ENCODE measurements at regions not wholly inside any gene's neighbourhood (a gene's known extent, or its start where the extent isn't known, plus 50 kb on each side); places are given as distances from the start of the nearest gene placed in this dataset.

DNA sequence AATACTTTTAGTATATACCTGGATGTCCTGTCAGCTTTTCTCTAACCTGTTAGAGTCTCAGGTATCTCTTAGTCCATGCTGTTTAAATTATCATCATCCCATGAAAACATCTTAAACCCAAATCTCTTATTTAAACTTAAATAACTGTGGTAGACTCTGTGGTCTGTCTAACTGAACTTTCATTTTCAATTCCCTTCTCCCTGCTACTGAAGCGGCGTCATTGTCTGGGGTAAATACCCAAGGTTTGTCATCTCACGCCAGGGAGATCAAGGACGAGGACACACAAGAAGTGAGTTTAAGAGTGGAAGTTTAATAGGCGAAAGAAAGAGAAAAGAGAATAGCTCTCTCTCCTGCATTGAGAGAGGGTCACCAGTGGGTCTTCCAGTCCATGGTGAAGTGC, 804.4 kb upstream of the CELF2 start:
- Histone ChIP-seq H3K27me3 (ENCODE audit: insufficient read depth, low read length) (no peaks in the 10 kb centered on the region), H3K4me3 (ENCODE audit: low read depth, low read length, poor library complexity, severe bottlenecking) (no peak overlapping the region)

DNA sequence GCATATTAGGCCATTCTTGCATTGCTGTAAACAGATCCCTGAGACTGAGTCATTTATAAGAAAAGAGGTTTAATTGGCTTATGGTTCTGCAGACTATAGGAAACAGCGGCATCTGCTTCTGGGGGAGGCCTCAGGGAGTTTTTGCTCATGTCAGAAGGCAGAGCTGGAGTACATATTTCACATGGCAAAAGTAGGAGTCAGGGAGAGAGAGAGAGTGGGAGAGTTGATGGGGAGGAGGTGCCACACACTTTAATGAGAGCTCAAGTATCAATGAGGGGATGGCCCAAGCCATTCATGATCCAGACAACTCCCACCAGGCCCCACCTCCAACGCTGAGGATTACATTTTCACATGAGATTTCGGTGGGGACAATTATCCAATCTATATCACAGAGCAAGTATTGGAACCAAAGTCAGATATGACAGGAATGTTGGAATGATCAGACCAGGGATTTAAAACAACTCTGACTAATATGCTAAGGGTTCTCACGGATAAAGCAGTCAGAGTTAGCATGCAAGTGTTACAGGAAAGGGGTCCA, 795.3 kb upstream of the CELF2 start:
- H3F3A ChIP-seq (ENCODE audit: insufficient read depth, low read length): no peaks in the 10 kb centered on the region
- H4K20me1 ChIP-seq (ENCODE audit: insufficient read depth, low read length): no peaks in the 10 kb centered on the region
- no peaks in the 10 kb centered on the region for H3K79me2 ChIP-seq (ENCODE audit: insufficient read depth, low read length)
- H3K4me3 ChIP-seq (ENCODE audit: low read depth, low read length, poor library complexity, severe bottlenecking): no peak overlapping the region
- H3K9me3 ChIP-seq (ENCODE audit: low read length): no peaks in the 10 kb centered on the region
- H3K4me1 ChIP-seq (ENCODE audit: insufficient read depth, low read length, severe bottlenecking): no peaks in the 10 kb centered on the region
- H3K9me2 ChIP-seq (ENCODE audit: low read depth, low read length): no peaks in the 10 kb centered on the region
- TF ChIP-seq, protein P1, sequence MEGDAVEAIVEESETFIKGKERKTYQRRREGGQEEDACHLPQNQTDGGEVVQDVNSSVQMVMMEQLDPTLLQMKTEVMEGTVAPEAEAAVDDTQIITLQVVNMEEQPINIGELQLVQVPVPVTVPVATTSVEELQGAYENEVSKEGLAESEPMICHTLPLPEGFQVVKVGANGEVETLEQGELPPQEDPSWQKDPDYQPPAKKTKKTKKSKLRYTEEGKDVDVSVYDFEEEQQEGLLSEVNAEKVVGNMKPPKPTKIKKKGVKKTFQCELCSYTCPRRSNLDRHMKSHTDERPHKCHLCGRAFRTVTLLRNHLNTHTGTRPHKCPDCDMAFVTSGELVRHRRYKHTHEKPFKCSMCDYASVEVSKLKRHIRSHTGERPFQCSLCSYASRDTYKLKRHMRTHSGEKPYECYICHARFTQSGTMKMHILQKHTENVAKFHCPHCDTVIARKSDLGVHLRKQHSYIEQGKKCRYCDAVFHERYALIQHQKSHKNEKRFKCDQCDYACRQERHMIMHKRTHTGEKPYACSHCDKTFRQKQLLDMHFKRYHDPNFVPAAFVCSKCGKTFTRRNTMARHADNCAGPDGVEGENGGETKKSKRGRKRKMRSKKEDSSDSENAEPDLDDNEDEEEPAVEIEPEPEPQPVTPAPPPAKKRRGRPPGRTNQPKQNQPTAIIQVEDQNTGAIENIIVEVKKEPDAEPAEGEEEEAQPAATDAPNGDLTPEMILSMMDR (IDR thresholded peaks at IDR 0.05; ENCODE audit: low read length): no peak
- TF ChIP-seq EZH2 (IDR thresholded peaks at IDR 0.05; ENCODE audit: borderline replicate concordance, low read length): no peak
- no peaks in the 10 kb centered on the region for H3K36me3 ChIP-seq (ENCODE audit: insufficient read depth, low read length)
- no peaks in the 10 kb centered on the region for H3K27me3 ChIP-seq (ENCODE audit: insufficient read depth, low read length)
- no peak overlapping the region for H3K27ac ChIP-seq (ENCODE audit: low read depth, low read length, poor library complexity, severe bottlenecking)
- H2AFZ ChIP-seq (ENCODE audit: low read length): no peak overlapping the region
- no peak overlapping the region for H3K9ac ChIP-seq (ENCODE audit: low read length)
- no peak overlapping the region for H3K4me2 ChIP-seq (ENCODE audit: low read length)

More for the DNA sequence above, 804.4 kb upstream of the CELF2 start:
- Histone ChIP-seq H3K36me3 (ENCODE audit: insufficient read depth, low read length) (no peaks in the 10 kb centered on the region), H3K27ac (ENCODE audit: low read depth, low read length, poor library complexity, severe bottlenecking) (no peak overlapping the region), H3K9ac (ENCODE audit: low read length) (no peak overlapping the region), H3K79me2 (ENCODE audit: insufficient read depth, low read length) (no peaks in the 10 kb centered on the region), H2AFZ (ENCODE audit: low read length) (no peak overlapping the region), H3K4me1 (ENCODE audit: insufficient read depth, low read length, severe bottlenecking) (no peaks in the 10 kb centered on the region), H3K4me2 (ENCODE audit: low read length) (no peak overlapping the region), H3K9me3 (ENCODE audit: low read length) (no peaks in the 10 kb centered on the region), H3K9me2 (ENCODE audit: low read depth, low read length) (no peaks in the 10 kb centered on the region), H3F3A (ENCODE audit: insufficient read depth, low read length) (no peaks in the 10 kb centered on the region), H4K20me1 (ENCODE audit: insufficient read depth, low read length) (no peaks in the 10 kb centered on the region)
- TF ChIP-seq EZH2 (IDR thresholded peaks at IDR 0.05; ENCODE audit: borderline replicate concordance, low read length): no peak
- TF ChIP-seq, protein P1 (IDR thresholded peaks at IDR 0.05; ENCODE audit: low read length): no peak

DNA sequence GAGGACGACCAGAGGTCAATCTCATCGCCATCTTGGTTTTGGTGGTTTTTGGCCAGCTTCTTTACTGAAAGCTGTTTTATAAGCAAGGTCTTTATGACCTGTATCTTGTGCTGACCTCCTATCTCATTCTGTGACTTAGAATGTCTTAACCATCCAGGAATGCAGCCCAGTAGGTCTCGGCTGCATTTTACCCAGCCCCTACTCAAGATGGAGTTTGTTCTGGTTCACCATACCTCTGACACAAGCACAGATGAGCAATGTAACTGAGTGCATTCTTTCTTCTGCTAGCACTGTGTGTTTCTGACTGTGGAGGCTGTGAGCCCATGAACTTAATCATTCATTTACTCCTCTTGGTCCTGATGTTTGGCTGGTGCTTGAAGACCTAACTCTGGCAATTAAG, 794.5 kb upstream of the CELF2 start:
- H3K79me2 ChIP-seq (ENCODE audit: insufficient read depth, low read length): no peaks in the 10 kb centered on the region
- H3K27ac ChIP-seq (ENCODE audit: low read depth, low read length, poor library complexity, severe bottlenecking): no peak overlapping the region
- H3K9me3 ChIP-seq (ENCODE audit: low read length): no peaks in the 10 kb centered on the region
- H3K4me2 ChIP-seq (ENCODE audit: low read length): no peak overlapping the region
- no peaks in the 10 kb centered on the region for H3K36me3 ChIP-seq (ENCODE audit: insufficient read depth, low read length)
- H3K4me1 ChIP-seq (ENCODE audit: insufficient read depth, low read length, severe bottlenecking): no peaks in the 10 kb centered on the region
- no peak overlapping the region for H2AFZ ChIP-seq (ENCODE audit: low read length)
- no peaks in the 10 kb centered on the region for H3K27me3 ChIP-seq (ENCODE audit: insufficient read depth, low read length)
- no peak overlapping the region for H3K9ac ChIP-seq (ENCODE audit: low read length)
- H3F3A ChIP-seq (ENCODE audit: insufficient read depth, low read length): no peaks in the 10 kb centered on the region
- no peak overlapping the region for H3K4me3 ChIP-seq (ENCODE audit: low read depth, low read length, poor library complexity, severe bottlenecking)
- H3K9me2 ChIP-seq (ENCODE audit: low read depth, low read length): no peaks in the 10 kb centered on the region
- H4K20me1 ChIP-seq (ENCODE audit: insufficient read depth, low read length): no peaks in the 10 kb centered on the region
- TF ChIP-seq EZH2 (IDR thresholded peaks at IDR 0.05; ENCODE audit: borderline replicate concordance, low read length): no peak
- TF ChIP-seq, protein P1 (IDR thresholded peaks at IDR 0.05; ENCODE audit: low read length): no peak
